ENCODE measurements at regions not wholly inside any gene's neighbourhood (a gene's known extent, or its start where the extent isn't known, plus 50 kb on each side); places are given as distances from the start of the nearest gene placed in this dataset.

DNA sequence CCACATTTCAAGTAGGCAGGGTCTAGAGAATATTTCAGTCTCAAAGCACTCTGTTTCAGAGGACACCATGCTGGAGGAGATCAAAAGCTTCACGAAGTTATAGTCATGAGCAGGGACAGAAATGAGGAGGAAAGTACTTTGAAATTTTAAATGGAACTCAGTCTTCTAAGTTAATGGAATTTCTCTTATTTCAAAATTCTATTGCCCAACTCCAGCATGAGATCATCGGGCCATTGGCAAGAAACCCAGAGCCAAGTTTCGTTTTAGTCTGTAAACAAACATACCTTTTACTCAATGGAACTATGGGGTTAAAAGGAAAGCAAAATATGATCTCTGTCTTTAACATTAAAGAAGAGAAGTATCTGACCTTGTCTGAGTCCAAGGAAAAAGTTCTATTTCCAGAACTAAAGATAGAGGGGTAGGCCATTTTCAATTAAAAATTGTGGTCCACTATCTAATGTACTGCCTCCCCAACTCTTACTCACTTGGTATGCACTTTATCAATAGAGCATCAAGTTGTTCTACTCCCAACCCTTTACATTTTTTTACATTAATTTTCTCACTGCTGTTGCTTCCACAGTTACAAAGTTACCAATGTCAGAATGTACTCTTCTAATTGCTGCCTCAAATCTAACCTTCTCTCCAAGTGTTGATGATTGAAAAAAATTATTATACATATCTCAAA lies 235.3 kb upstream of the NRSN1 start:
- intact Hi-C loops (cut with micrococcal nuclease), result no loop called here
- POLR2A ChIA-PET, result no interaction called here
- CTCF ChIA-PET, result no interaction called here
- DNase-seq (ENCODE audit: low read depth, low spot score) (no peak), ATAC-seq (no peak)
- Histone ChIP-seq H3K27ac (ENCODE audit: low read depth, low read length) (no peak overlapping the region), H3K79me2 (ENCODE audit: insufficient read depth, low read length) (no peaks in the 10 kb centered on the region), H3K36me3 (ENCODE audit: control insufficient read depth in 1 of 2, insufficient read depth in 2 of 2, low read length in 2 of 2) (no peaks in the 10 kb centered on the region), H3K4me1 (ENCODE audit: control insufficient read depth in 1 of 2, insufficient read depth in 2 of 2, low read length in 2 of 2) (no peaks in the 10 kb centered on the region), H4K20me1 (ENCODE audit: insufficient read depth) (no peaks in the 10 kb centered on the region), H3K9me3 (ENCODE audit: control insufficient read depth in 1 of 2, insufficient read depth in 1 of 2, low read depth in 1 of 2, low read length in 2 of 2) (peaks cover 3% of the 10 kb centered on the region in 2 experiments; a peak in 1 of 4 replicates), H2AFZ (ENCODE audit: low read depth, low read length, poor library complexity, severe bottlenecking) (no peak overlapping the region), H3K27me3 (ENCODE audit: insufficient read depth, low read length) (no peaks in the 10 kb centered on the region), H3K4me2 (ENCODE audit: low read length) (no peak overlapping the region), H3K4me3 (replicated peaks in 1 of 2; ENCODE audit: low read depth in 1 of 2, low read length in 2 of 2) (no peak overlapping the region), H3K9me2 (ENCODE audit: insufficient read depth) (no peaks in the 10 kb centered on the region), H3K9ac (ENCODE audit: low read length) (no peak overlapping the region)
- no TSS peak for BruUV-seq (replicated peaks)
- TF ChIP-seq ZFX (IDR thresholded peaks at IDR 0.05), result no peak
- TF ChIP-seq POLR2AphosphoS5 (IDR thresholded peaks at IDR 0.05; ENCODE audit: low read depth, low read length), result no peak
- no peak for TF ChIP-seq ZNF274 (IDR thresholded peaks at IDR 0.05; ENCODE audit: low read depth, low read length)
- TF ChIP-seq RAD21 (IDR thresholded peaks at IDR 0.05; ENCODE audit: low read depth), result no peak
- no peak for TF ChIP-seq EZH2phosphoT487 (IDR thresholded peaks at IDR 0.05; ENCODE audit: borderline replicate concordance)
- no peak for TF ChIP-seq FOSL1 (IDR thresholded peaks at IDR 0.05; ENCODE audit: low read depth)
- no peak for TF ChIP-seq YY1 (IDR thresholded peaks at IDR 0.05; ENCODE audit: extremely low read depth, insufficient replicate concordance, low read depth, low read length)
- no peak for TF ChIP-seq SRF (IDR thresholded peaks at IDR 0.05; ENCODE audit: low read depth)
- no peak for TF ChIP-seq EZH2 (IDR thresholded peaks at IDR 0.05)
- TF ChIP-seq ZBTB33 (IDR thresholded peaks at IDR 0.05; ENCODE audit: extremely low read depth, insufficient replicate concordance, low read length), result no peak
- TF ChIP-seq CBX3 (IDR thresholded peaks at IDR 0.05; ENCODE audit: low read depth), result no peak
- no peak for TF ChIP-seq TCF7L2 (IDR thresholded peaks at IDR 0.05; ENCODE audit: borderline replicate concordance, extremely low read depth, insufficient read depth, insufficient read length)
- TF ChIP-seq EGR1 (IDR thresholded peaks at IDR 0.05; ENCODE audit: low read depth), result no peak
- TF ChIP-seq CEBPB (IDR thresholded peaks at IDR 0.05; ENCODE audit: low read depth), result no peak
- no peak for TF ChIP-seq JUND (IDR thresholded peaks at IDR 0.05)
- TF ChIP-seq, protein P1, sequence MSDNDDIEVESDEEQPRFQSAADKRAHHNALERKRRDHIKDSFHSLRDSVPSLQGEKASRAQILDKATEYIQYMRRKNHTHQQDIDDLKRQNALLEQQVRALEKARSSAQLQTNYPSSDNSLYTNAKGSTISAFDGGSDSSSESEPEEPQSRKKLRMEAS (IDR thresholded peaks at IDR 0.05), result no peak
- TF ChIP-seq, protein P2, sequence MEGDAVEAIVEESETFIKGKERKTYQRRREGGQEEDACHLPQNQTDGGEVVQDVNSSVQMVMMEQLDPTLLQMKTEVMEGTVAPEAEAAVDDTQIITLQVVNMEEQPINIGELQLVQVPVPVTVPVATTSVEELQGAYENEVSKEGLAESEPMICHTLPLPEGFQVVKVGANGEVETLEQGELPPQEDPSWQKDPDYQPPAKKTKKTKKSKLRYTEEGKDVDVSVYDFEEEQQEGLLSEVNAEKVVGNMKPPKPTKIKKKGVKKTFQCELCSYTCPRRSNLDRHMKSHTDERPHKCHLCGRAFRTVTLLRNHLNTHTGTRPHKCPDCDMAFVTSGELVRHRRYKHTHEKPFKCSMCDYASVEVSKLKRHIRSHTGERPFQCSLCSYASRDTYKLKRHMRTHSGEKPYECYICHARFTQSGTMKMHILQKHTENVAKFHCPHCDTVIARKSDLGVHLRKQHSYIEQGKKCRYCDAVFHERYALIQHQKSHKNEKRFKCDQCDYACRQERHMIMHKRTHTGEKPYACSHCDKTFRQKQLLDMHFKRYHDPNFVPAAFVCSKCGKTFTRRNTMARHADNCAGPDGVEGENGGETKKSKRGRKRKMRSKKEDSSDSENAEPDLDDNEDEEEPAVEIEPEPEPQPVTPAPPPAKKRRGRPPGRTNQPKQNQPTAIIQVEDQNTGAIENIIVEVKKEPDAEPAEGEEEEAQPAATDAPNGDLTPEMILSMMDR (IDR thresholded peaks at IDR 0.05 in 2 of 3, conservative IDR thresholded peaks at IDR 0.05 in 1 of 3; ENCODE audit: borderline replicate concordance in 1 of 3, insufficient read depth in 1 of 3, low read depth in 2 of 3, low read length in 2 of 3), result no peak
- RAD21 ChIA-PET (ENCODE audit: low non-redundant PET in 1 of 2, low total read pairs in 2 of 2, uncharacterized antibody in 2 of 2, unreplicated experiment in 2 of 2), result no interaction called here
